OCI-LY7 (cell line): ENCODE measurements at regions not wholly inside any gene's neighbourhood (a gene's known extent, or its start where the extent isn't known, plus 50 kb on each side); places are given as distances from the start of the nearest gene placed in this dataset.

Experiments
- BruUV-seq: library from RNA; stranded (reverse); fragments of 400-500 nt; replicated peaks from 2 replicates; lab custom pipeline; 2021; lab: Mats Ljungman, UMichigan
- CTCF ChIA-PET: fragments of 300-600 bp; sonication (Branson Sonifier 250); formaldehyde crosslinking; loops from one replicate; lab custom pipeline; 2022; ENCODE audit warnings: antibody characterized with exemption; ENCODE audit not compliant: unreplicated experiment; lab: Charles Lee
- POLR2A ChIA-PET: fragments of 300-600 bp; sonication (Branson Sonifier 250); formaldehyde crosslinking; loops from one replicate; lab custom pipeline; 2022; ENCODE audit warnings: antibody characterized with exemption; lab: Charles Lee
- DNase-seq: peaks from one replicate; pipeline ENCODE4 v3.0.0-alpha.2; 2015; ENCODE audit warnings: low spot score
- H2AFZ ChIP-seq: fragments of 200-600 bp; sonication (generic), shearing (Covaris generic); 2 replicates; pipeline ENCODE4 v1.6.1; 2014; ENCODE audit warnings: mild to moderate bottlenecking, antibody characterized with exemption, low read length, moderate library complexity
- H3K27ac ChIP-seq: fragments of 200-600 bp; sonication (generic); 2 replicates; pipeline ENCODE4 v1.5.1; 2014; ENCODE audit warnings: mixed run types, low read depth, mild to moderate bottlenecking, moderate library complexity, low read length, inconsistent platforms; ENCODE audit not compliant: poor library complexity, severe bottlenecking
- H3K36me3 ChIP-seq: fragments of 200-600 bp; sonication (generic); 2 replicates; pipeline ENCODE4 v1.6.1; 2014; ENCODE audit warnings: mild to moderate bottlenecking, antibody characterized with exemption, low read length, moderate library complexity, mixed read lengths; ENCODE audit not compliant: insufficient read depth
- H3K4me1 ChIP-seq: fragments of 200-600 bp; sonication (generic); 2 replicates; pipeline ENCODE4 v1.5.1; 2014; ENCODE audit warnings: mild to moderate bottlenecking, low read length; ENCODE audit not compliant: insufficient read depth, poor library complexity, severe bottlenecking
- H3K4me2 ChIP-seq: fragments of 200-600 bp; sonication (generic); 2 replicates; pipeline ENCODE4 v1.6.1; 2014; ENCODE audit warnings: mild to moderate bottlenecking, low read length
- H3K4me3 ChIP-seq: fragments of 200-600 bp; sonication (generic); 2 replicates; pipeline ENCODE4 v1.5.1; 2014; ENCODE audit warnings: mild to moderate bottlenecking, low read depth, low read length; ENCODE audit not compliant: poor library complexity, severe bottlenecking
- H3K79me2 ChIP-seq: fragments of 200-600 bp; sonication (generic); 2 replicates; pipeline ENCODE4 v1.6.1; 2016; ENCODE audit warnings: low read depth, mild to moderate bottlenecking, low read length, moderate library complexity, mixed read lengths; ENCODE audit not compliant: insufficient read depth
- H3K9me2 ChIP-seq: fragments of 200-600 bp; sonication (generic); 2 replicates; pipeline ENCODE4 v1.6.1; 2016; ENCODE audit warnings: mild to moderate bottlenecking, low read length, mixed read lengths; ENCODE audit not compliant: insufficient read depth
- H3K9me3 ChIP-seq: fragments of 200-600 bp; sonication (generic); 2 replicates; pipeline ENCODE4 v1.6.1; 2014; ENCODE audit warnings: mild to moderate bottlenecking, mixed run types, low read length, mixed read lengths
- H4K20me1 ChIP-seq: fragments of 200-600 bp; sonication (generic); 2 replicates; pipeline ENCODE4 v1.6.1; 2014; ENCODE audit warnings: mild to moderate bottlenecking, antibody characterized with exemption, low read length, moderate library complexity, mixed read lengths; ENCODE audit not compliant: insufficient read depth
- CTCF ChIP-seq: fragments of 200-600 bp; sonication (generic); conservative IDR thresholded peaks from 2 replicates; pipeline ENCODE4 v1.5.1; 2014; ENCODE audit warnings: mild to moderate bottlenecking, antibody characterized with exemption, low read length, moderate library complexity, mixed read lengths
- EZH2phosphoT487 ChIP-seq: fragments of 200-600 bp; sonication (generic); IDR thresholded peaks from 2 replicates; pipeline ENCODE4 v1.6.1; 2018; ENCODE audit warnings: low read depth, borderline replicate concordance, mild to moderate bottlenecking, mixed run types, antibody characterized with exemption, low read length, moderate library complexity, mixed read lengths
- intact Hi-C: fragments of 100-400 bp; cut with micrococcal nuclease; formaldehyde crosslinking; loops from one replicate; pipeline ENCODE4 v1.10.0; 2022; ENCODE audit not compliant: unreplicated experiment

- Histone ChIP-seq H3K4me2 (peak overlapping the region; percentile 37), H3K79me2 (no peaks in the 10 kb centered on the region), H3K9me2 (no peaks in the 10 kb centered on the region), H3K4me1 (peaks cover 16% of the 10 kb centered on the region), H2AFZ (no peak overlapping the region), H3K27ac (no peak overlapping the region), H4K20me1 (no peaks in the 10 kb centered on the region), H3K4me3 (no peak overlapping the region), H3K36me3 (no peaks in the 10 kb centered on the region), H3K9me3 (no peaks in the 10 kb centered on the region)
- TF ChIP-seq CTCF = no peak
- TF ChIP-seq EZH2phosphoT487 = no peak
- intact Hi-C loops = loop anchor here (5.0 kb wide), 1 partner anchor 98 kb away; no protein-coding TSS in a partner anchor
- POLR2A ChIA-PET = interaction anchor here (0.6 kb wide), 1 partner anchor 19 kb away, joined by 5 read pairs; no protein-coding TSS in a partner anchor
- CTCF ChIA-PET = no interaction called here
- peak; percentile 48 for DNase-seq
- BruUV-seq = no TSS peak
These were observed 62.4 kb upstream of the LRP8 start for GRCh38 chr1:53390261-53390660.

DNA sequence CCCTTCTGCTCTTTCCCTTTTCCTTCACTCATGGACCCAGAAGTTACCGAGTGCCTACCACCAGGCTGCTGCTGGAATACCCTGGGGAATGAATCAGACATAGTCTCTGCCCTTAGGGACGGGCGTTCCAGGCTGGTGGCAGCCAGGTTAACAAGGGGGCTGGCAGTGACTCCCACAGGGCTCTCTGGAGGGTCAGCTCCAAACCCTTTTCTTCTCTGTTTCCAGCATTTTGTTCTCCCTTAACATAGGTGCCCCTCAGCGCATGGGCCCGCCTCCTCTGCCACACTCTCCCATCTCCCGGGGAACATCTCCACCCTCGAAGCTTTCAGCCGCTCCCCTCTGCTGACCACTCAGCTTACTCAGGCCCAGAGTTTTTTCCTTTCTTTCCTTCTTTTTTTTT is 62.9 kb upstream of the LRP8 start:
- H3K36me3 ChIP-seq = no peaks in the 10 kb centered on the region
- no peaks in the 10 kb centered on the region for H3K9me3 ChIP-seq
- peaks cover 16% of the 10 kb centered on the region for H3K4me1 ChIP-seq
- no peaks in the 10 kb centered on the region for H3K9me2 ChIP-seq
- no TSS peak for BruUV-seq
- TF ChIP-seq EZH2phosphoT487 (no peak), CTCF (no peak)
- H2AFZ ChIP-seq = no peak overlapping the region
- H4K20me1 ChIP-seq = no peaks in the 10 kb centered on the region
- no peak overlapping the region for H3K4me3 ChIP-seq
- no peaks in the 10 kb centered on the region for H3K79me2 ChIP-seq
- ChIA-PET POLR2A (interaction anchor here (0.7 kb wide), 1 partner anchor 671 kb away, joined by 5 read pairs; no protein-coding TSS in a partner anchor), CTCF (no interaction called here)
- no peak for DNase-seq
- intact Hi-C loops = loop anchor here (5.0 kb wide), 1 partner anchor 98 kb away; no protein-coding TSS in a partner anchor
- H3K4me2 ChIP-seq = no peak overlapping the region
- H3K27ac ChIP-seq = no peak overlapping the region

- POLR2A ChIA-PET = interaction anchor here (0.7 kb wide), 1 partner anchor 671 kb away, joined by 5 read pairs; no protein-coding TSS in a partner anchor
- H3K36me3 ChIP-seq = no peaks in the 10 kb centered on the region
- no peak for DNase-seq
These were observed 63.4 kb upstream of the LRP8 start for GRCh38 chr1:53391296-53391695.

More at GRCh38 chr1:53391296-53391695, 63.4 kb upstream of the LRP8 start:
- Histone ChIP-seq H3K4me3 (no peak overlapping the region), H2AFZ (no peak overlapping the region), H3K4me2 (no peak overlapping the region), H4K20me1 (no peaks in the 10 kb centered on the region), H3K27ac (no peak overlapping the region), H3K9me3 (no peaks in the 10 kb centered on the region), H3K79me2 (no peaks in the 10 kb centered on the region), H3K4me1 (peaks cover 16% of the 10 kb centered on the region), H3K9me2 (no peaks in the 10 kb centered on the region)
- intact Hi-C loops = loop anchor here (5.0 kb wide), 1 partner anchor 99 kb away; no protein-coding TSS in a partner anchor
- CTCF ChIA-PET = no interaction called here
- TF ChIP-seq CTCF = no peak
- no TSS peak for BruUV-seq
